ENCODE measurements at regions not wholly inside any gene's neighbourhood (a gene's known extent, or its start where the extent isn't known, plus 50 kb on each side); places are given as distances from the start of the nearest gene placed in this dataset.

DNA sequence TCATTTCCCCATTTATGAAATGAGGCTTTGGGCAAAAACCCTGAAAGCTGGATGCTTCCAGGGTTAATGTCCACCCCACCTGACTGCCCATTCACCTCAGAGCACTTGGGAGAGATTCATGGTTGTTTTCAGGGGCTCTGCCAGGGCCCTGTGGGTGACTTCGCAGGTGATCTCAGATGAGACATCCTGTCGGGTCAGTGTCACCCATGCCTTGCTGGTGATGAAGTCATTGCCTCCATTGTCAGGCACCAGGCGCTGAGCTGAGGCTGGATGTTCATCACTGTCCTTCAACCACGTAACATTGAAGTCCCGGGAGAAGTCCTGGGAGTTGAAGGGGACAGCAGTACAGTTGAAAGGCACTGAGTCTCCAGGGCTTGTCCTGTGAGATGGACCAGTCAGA, 115.6 kb upstream of the SIRPA start:
- CTCF ChIA-PET = interaction anchor here (2.3 to 2.6 kb wide), 2 partner anchors 12 to 276 kb away, joined by 7 to 11 read pairs; no protein-coding TSS in a partner anchor
- no peaks in the 10 kb centered on the region for H3K79me2 ChIP-seq (ENCODE audit: control insufficient read depth, insufficient read depth, low read length)

More for the DNA sequence above, 115.6 kb upstream of the SIRPA start:
- Histone ChIP-seq H3K36me3 (ENCODE audit: control insufficient read depth in 2 of 2, extremely low read depth in 1 of 2, insufficient read depth in 2 of 2, low read length in 2 of 2) (no peaks in the 10 kb centered on the region), H3K4me1 (ENCODE audit: control insufficient read depth, extremely low read depth, insufficient read depth, low read length) (peaks cover 7% of the 10 kb centered on the region), H3K4me2 (ENCODE audit: insufficient read depth, low read length) (no peak overlapping the region), H3K9me3 (replicated peaks; ENCODE audit: control insufficient read depth, insufficient read depth, low read length) (no peaks in the 10 kb centered on the region), H2AFZ (ENCODE audit: low read depth, low read length) (no peak overlapping the region), H3K9ac (replicated peaks; ENCODE audit: extremely low read depth, insufficient read depth, low read length) (no peak overlapping the region), H3K4me3 (replicated peaks in 1 of 3; ENCODE audit: insufficient read depth in 1 of 3, low read depth in 1 of 3, low read length in 3 of 3) (no peak overlapping the region), H3K27me3 (ENCODE audit: control insufficient read depth in 2 of 2, insufficient read depth in 2 of 2, low read length in 2 of 2) (peaks cover 0 to 9% of the 10 kb centered on the region in 2 experiments), H4K20me1 (replicated peaks; ENCODE audit: control insufficient read depth, extremely low read depth, insufficient read depth, low read length) (no peaks in the 10 kb centered on the region), H3K27ac (ENCODE audit: insufficient read depth, low read depth, low read length) (no peak overlapping the region), H3K9me1 (replicated peaks; ENCODE audit: control insufficient read depth, extremely low read depth, insufficient read depth, low read length) (no peaks in the 10 kb centered on the region)
- intact Hi-C loops (cut with micrococcal nuclease) = loop anchor here (10.0 kb wide), 1 partner anchor 325 kb away; the partner anchor contains the start of gene STK35
- FAIRE-seq = no peak
- dilution Hi-C loops (cut with MboI; ENCODE audit: extremely low pct_ligation_motif_present, low sequenced_read_pairs) = no loop called here
- no TSS peak for BruUV-seq (replicated peaks)
- DNase-seq (ENCODE audit: low read depth, low spot score) = no peak
- POLR2A ChIA-PET = no interaction called here
- TF ChIP-seq GATA2 (IDR thresholded peaks at IDR 0.05; ENCODE audit: insufficient read depth, insufficient read length, low read depth, low read length) (no peak), JUN (IDR thresholded peaks at IDR 0.05; ENCODE audit: borderline replicate concordance, insufficient read depth, insufficient read length, low read depth) (no peak), POLR2AphosphoS5 (IDR thresholded peaks at IDR 0.05; ENCODE audit: insufficient read depth, low read depth, low read length) (no peak), MYC (IDR thresholded peaks at IDR 0.05; ENCODE audit: low read depth, low read length) (no peak), POLR2A (IDR thresholded peaks at IDR 0.05; ENCODE audit: low read depth, low read length) (no peak), EZH2 (IDR thresholded peaks at IDR 0.05; ENCODE audit: borderline replicate concordance, low read depth, low read length, severe bottlenecking) (no peak), FOS (IDR thresholded peaks at IDR 0.05; ENCODE audit: borderline replicate concordance, insufficient read depth, low read length) (no peak)
- TF ChIP-seq, protein P1, sequence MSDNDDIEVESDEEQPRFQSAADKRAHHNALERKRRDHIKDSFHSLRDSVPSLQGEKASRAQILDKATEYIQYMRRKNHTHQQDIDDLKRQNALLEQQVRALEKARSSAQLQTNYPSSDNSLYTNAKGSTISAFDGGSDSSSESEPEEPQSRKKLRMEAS (IDR thresholded peaks at IDR 0.05; ENCODE audit: insufficient read depth, insufficient read length) = no peak
- TF ChIP-seq, protein P2, sequence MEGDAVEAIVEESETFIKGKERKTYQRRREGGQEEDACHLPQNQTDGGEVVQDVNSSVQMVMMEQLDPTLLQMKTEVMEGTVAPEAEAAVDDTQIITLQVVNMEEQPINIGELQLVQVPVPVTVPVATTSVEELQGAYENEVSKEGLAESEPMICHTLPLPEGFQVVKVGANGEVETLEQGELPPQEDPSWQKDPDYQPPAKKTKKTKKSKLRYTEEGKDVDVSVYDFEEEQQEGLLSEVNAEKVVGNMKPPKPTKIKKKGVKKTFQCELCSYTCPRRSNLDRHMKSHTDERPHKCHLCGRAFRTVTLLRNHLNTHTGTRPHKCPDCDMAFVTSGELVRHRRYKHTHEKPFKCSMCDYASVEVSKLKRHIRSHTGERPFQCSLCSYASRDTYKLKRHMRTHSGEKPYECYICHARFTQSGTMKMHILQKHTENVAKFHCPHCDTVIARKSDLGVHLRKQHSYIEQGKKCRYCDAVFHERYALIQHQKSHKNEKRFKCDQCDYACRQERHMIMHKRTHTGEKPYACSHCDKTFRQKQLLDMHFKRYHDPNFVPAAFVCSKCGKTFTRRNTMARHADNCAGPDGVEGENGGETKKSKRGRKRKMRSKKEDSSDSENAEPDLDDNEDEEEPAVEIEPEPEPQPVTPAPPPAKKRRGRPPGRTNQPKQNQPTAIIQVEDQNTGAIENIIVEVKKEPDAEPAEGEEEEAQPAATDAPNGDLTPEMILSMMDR (IDR thresholded peaks at IDR 0.05; ENCODE audit: extremely low read depth in 1 of 2, insufficient read depth in 1 of 2, low read depth in 1 of 2, low read length in 2 of 2) = no peak

All from endothelial cell of umbilical vein (primary cell).